ENCODE measurements at regions not wholly inside any gene's neighbourhood (a gene's known extent, or its start where the extent isn't known, plus 50 kb on each side); places are given as distances from the start of the nearest gene placed in this dataset.

DNA sequence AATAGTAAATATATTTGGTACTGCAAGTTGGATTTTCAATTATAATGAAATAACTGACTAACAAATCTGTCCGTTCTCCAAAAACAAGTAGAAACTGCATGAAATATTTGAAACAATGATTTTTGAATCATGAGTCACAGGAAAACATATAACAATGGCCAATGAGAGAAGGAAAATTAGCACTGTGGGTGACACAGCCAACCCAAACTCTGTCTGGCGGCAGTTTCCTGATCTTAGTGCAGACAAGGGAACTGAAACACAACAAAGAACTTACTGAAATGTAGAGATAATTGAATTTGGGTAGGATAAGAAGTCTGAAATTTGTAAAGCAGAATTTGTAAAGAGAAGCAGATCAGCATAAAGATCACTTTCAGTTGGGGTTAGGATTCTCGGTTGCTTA lies 2743.3 kb upstream of the PCDH20 start:
- 49 to 76% (median 72%) methylated on average over 3 of the region's 3 CpGs for WGBS, 4 donors
- Histone ChIP-seq H3K9me3 (replicated peaks in 1 of 3) (peaks cover 0 to 7% (median 0%) of the 10 kb centered on the region in 3 donors), H3K27ac (no peak overlapping the region), H3K27me3 (no peaks in the 10 kb centered on the region), H3K4me3 (no peak overlapping the region), H3K4me1 (replicated peaks in 1 of 2) (no peaks in the 10 kb centered on the region), H3K36me3 (replicated peaks in 1 of 2) (no peaks in the 10 kb centered on the region)
- TF ChIP-seq POLR2A (IDR thresholded peaks at IDR 0.05): no peak
- TF ChIP-seq, protein P1, sequence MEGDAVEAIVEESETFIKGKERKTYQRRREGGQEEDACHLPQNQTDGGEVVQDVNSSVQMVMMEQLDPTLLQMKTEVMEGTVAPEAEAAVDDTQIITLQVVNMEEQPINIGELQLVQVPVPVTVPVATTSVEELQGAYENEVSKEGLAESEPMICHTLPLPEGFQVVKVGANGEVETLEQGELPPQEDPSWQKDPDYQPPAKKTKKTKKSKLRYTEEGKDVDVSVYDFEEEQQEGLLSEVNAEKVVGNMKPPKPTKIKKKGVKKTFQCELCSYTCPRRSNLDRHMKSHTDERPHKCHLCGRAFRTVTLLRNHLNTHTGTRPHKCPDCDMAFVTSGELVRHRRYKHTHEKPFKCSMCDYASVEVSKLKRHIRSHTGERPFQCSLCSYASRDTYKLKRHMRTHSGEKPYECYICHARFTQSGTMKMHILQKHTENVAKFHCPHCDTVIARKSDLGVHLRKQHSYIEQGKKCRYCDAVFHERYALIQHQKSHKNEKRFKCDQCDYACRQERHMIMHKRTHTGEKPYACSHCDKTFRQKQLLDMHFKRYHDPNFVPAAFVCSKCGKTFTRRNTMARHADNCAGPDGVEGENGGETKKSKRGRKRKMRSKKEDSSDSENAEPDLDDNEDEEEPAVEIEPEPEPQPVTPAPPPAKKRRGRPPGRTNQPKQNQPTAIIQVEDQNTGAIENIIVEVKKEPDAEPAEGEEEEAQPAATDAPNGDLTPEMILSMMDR (IDR thresholded peaks at IDR 0.05): no peak
- DNase-seq: no peak
- intact Hi-C loops (cut with DNase I): no loop called here

DNA sequence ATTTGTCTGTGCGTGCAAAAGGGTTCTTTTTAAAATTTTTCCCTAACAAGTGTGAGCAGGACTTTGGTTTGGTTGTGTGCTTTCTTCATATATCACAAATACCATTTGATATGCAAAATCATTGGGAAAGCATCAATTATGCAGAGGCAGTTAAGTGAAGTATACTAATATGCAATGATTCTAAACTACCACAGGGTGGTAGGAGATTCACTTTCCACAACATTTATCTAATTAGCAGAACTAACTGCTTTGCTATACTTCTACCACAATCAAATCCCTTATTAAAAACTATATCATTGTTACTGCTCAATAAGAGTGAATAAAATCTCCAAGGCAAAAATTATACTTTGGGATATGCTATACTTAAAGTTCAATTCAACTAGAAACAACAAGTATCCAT lies 2738.9 kb upstream of the PCDH20 start:
- Histone ChIP-seq H3K9me3 (replicated peaks in 1 of 3) (peaks cover 0 to 7% (median 0%) of the 10 kb centered on the region in 3 donors), H3K27me3 (no peaks in the 10 kb centered on the region), H3K4me3 (no peak overlapping the region), H3K36me3 (replicated peaks in 1 of 2) (no peaks in the 10 kb centered on the region), H3K4me1 (replicated peaks in 1 of 2) (no peaks in the 10 kb centered on the region), H3K27ac (no peak overlapping the region)
- TF ChIP-seq, protein P1 (IDR thresholded peaks at IDR 0.05): no peak
- no peak for TF ChIP-seq POLR2A (IDR thresholded peaks at IDR 0.05)
- 66 to 84% (median 76%) methylated on average over 1 of the region's 1 CpG for WGBS, 4 donors
- intact Hi-C loops (cut with DNase I): no loop called here
- DNase-seq: no peak

DNA sequence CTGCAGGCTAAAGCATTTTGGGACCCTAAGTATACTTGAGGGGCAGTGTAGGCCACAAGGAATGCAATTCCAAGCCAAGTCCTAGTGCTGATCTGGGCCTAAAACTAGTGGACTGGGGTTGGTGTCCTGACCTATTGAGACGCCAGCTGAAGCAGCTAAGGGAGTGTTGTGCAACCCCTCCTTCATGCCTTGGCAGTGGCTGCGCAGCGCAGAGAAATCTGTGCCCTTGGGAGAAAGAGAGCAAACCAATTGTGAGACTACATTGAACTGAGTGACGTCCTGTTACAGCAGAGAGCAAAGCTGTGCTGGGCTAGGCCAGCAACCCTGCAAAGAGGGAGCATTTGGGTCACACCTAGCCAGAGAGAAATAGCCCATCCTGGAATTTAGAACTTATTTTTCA lies 2715.0 kb upstream of the PCDH20 start:
- Histone ChIP-seq H3K4me3 (no peak overlapping the region), H3K9me3 (replicated peaks in 1 of 3) (no peaks in the 10 kb centered on the region), H3K27me3 (no peaks in the 10 kb centered on the region), H3K4me1 (replicated peaks in 1 of 2) (no peaks in the 10 kb centered on the region), H3K36me3 (replicated peaks in 1 of 2) (no peaks in the 10 kb centered on the region), H3K27ac (no peak overlapping the region)
- TF ChIP-seq, protein P1 (IDR thresholded peaks at IDR 0.05): no peak
- no peak for TF ChIP-seq POLR2A (IDR thresholded peaks at IDR 0.05)
- WGBS, 4 donors: 67 to 82% (median 77%) methylated on average over 2 to 4 of the region's 4 CpGs
- DNase-seq: no peak
- intact Hi-C loops (cut with DNase I): no loop called here

DNA sequence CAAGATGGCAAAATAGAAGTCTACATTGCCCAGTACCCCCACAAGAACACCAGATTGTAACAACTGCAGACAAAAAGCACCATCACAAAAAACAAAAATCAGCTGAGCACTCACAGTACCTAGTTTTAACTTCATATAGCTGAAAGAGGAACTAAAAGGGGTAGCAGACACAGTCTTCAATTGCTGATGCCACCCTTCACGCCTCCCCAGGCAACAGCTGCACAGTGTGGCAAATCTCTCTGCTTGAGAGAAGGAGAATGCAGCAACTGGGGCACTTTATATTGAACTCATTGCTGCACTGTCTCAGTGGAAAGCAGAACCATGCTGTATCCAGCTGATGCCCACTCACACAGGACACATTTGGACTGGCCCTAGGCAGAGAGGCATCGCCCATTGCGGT lies 2714.5 kb upstream of the PCDH20 start:
- H3K27me3 ChIP-seq: no peaks in the 10 kb centered on the region
- TF ChIP-seq, protein P1 (IDR thresholded peaks at IDR 0.05): no peak
- no peak for TF ChIP-seq POLR2A (IDR thresholded peaks at IDR 0.05)
- no peak overlapping the region for H3K4me3 ChIP-seq
- 0 to 91% (median 83%) methylated on average over 1 to 3 of the region's 3 CpGs for WGBS, 4 donors
- intact Hi-C loops (cut with DNase I): no loop called here
- no peak for DNase-seq
- no peak overlapping the region for H3K27ac ChIP-seq
- no peaks in the 10 kb centered on the region for H3K9me3 ChIP-seq (replicated peaks in 1 of 3)
- no peaks in the 10 kb centered on the region for H3K36me3 ChIP-seq (replicated peaks in 1 of 2)
- no peaks in the 10 kb centered on the region for H3K4me1 ChIP-seq (replicated peaks in 1 of 2)
